Hepatocyte (in vitro differentiated cells): ENCODE measurements at regions not wholly inside any gene's neighbourhood (a gene's known extent, or its start where the extent isn't known, plus 50 kb on each side); places are given as distances from the start of the nearest gene placed in this dataset.
A peak's percentile ranks its signal among the peaks of the same experiment; 100 is the strongest.

Experiments used
- DNase-seq: peaks from one replicate; pipeline ENCODE4 v3.0.0-alpha.2; 2016; ENCODE audit warnings: low spot score
- H2AFZ ChIP-seq: fragments of 200-600 bp; sonication (generic); 2 replicates; pipeline ENCODE4 v1.6.0; 2016; ENCODE audit warnings: antibody characterized with exemption, mild to moderate bottlenecking
- H3K27ac ChIP-seq: fragments of 200-600 bp; sonication (generic); 2 replicates; pipeline ENCODE4 v1.5.1; 2016; ENCODE audit warnings: mild to moderate bottlenecking
- H3K27me3 ChIP-seq: fragments of 200-600 bp; sonication (generic); 2 replicates; pipeline ENCODE4 v1.6.1; 2016
- H3K36me3 ChIP-seq: fragments of 200-600 bp; sonication (generic); replicated peaks from 2 replicates; pipeline ENCODE4 v1.5.1; 2016; ENCODE audit warnings: low read depth; ENCODE audit not compliant: insufficient read depth
- H3K4me1 ChIP-seq: fragments of 200-600 bp; sonication (generic); 2 replicates; pipeline ENCODE4 v1.5.1; 2016; ENCODE audit warnings: mild to moderate bottlenecking, moderate library complexity; ENCODE audit not compliant: insufficient read depth
- H3K4me2 ChIP-seq: fragments of 200-600 bp; sonication (generic); 2 replicates; pipeline ENCODE4 v1.6.0; 2016
- H3K4me3 ChIP-seq: fragments of 200-600 bp; sonication (generic); 2 replicates; pipeline ENCODE4 v1.5.1; 2016; ENCODE audit warnings: mild to moderate bottlenecking
- H3K79me2 ChIP-seq: fragments of 200-600 bp; sonication (generic); 2 replicates; pipeline ENCODE4 v1.6.0; 2017; ENCODE audit warnings: mild to moderate bottlenecking
- H3K9me2 ChIP-seq: fragments of 200-600 bp; sonication (generic); replicated peaks from 2 replicates; pipeline ENCODE4 v1.6.0; 2017; ENCODE audit warnings: mild to moderate bottlenecking; ENCODE audit not compliant: insufficient read depth
- H3K9me3 ChIP-seq: fragments of 200-600 bp; sonication (generic); 2 replicates; pipeline ENCODE4 v1.5.1; 2016; ENCODE audit warnings: low read depth, mild to moderate bottlenecking
- H4K20me1 ChIP-seq: fragments of 200-600 bp; sonication (generic); 2 replicates; pipeline ENCODE4 v1.6.0; 2016; ENCODE audit warnings: mild to moderate bottlenecking; ENCODE audit not compliant: insufficient read depth, poor library complexity, severe bottlenecking
- CTCF ChIP-seq: fragments of 200-600 bp; sonication (generic); IDR thresholded peaks from 2 replicates; pipeline ENCODE4 v1.5.1; 2016; ENCODE audit warnings: antibody characterized with exemption, mild to moderate bottlenecking; ENCODE audit not compliant: poor library complexity
- EZH2 ChIP-seq: fragments of 200-600 bp; sonication (generic); IDR thresholded peaks from 2 replicates; pipeline ENCODE4 v1.6.1; 2016; ENCODE audit warnings: antibody characterized with exemption, mild to moderate bottlenecking, borderline replicate concordance
- EZH2phosphoT487 ChIP-seq: fragments of 200-600 bp; sonication (generic); IDR thresholded peaks from one replicate; pipeline ENCODE4 v1.6.1; 2018; ENCODE audit warnings: antibody characterized with exemption, mild to moderate bottlenecking, low read depth, moderate library complexity; ENCODE audit not compliant: unreplicated experiment, severe bottlenecking
- WGBS: methylation state at CpG from one replicate; pipeline ENCODE4 v1.1.6; 2016; ENCODE audit warnings: low lambda C conversion rate; ENCODE audit errors: missing lambda C conversion rate; 5-methylcytosine and 5-hydroxymethylcytosine counted together

- Histone ChIP-seq H2AFZ (no peak overlapping the region), H3K79me2 (no peaks in the 10 kb centered on the region), H3K27ac (no peak overlapping the region), H3K4me2 (no peak overlapping the region), H3K9me2 (no peaks in the 10 kb centered on the region), H3K4me3 (no peak overlapping the region), H3K4me1 (no peaks in the 10 kb centered on the region), H4K20me1 (no peaks in the 10 kb centered on the region), H3K9me3 (no peaks in the 10 kb centered on the region), H3K36me3 (no peaks in the 10 kb centered on the region), H3K27me3 (no peaks in the 10 kb centered on the region)
- no peak for DNase-seq
- WGBS, result 84% methylated on average over 1 of the region's 1 CpG
- TF ChIP-seq EZH2, result no peak
Observed at GRCh38 chr2:79248776-79249175, 89.2 kb upstream of the REG3A start.

GRCh38 chr2:79235135-79235534, 75.6 kb upstream of the REG3A start:
- Histone ChIP-seq H3K27ac (no peak overlapping the region), H3K79me2 (no peaks in the 10 kb centered on the region), H3K9me3 (no peaks in the 10 kb centered on the region), H3K9me2 (no peaks in the 10 kb centered on the region), H2AFZ (no peak overlapping the region), H3K4me1 (no peaks in the 10 kb centered on the region), H3K36me3 (no peaks in the 10 kb centered on the region), H3K4me2 (no peak overlapping the region), H4K20me1 (no peaks in the 10 kb centered on the region), H3K4me3 (no peak overlapping the region), H3K27me3 (no peaks in the 10 kb centered on the region)
- TF ChIP-seq EZH2phosphoT487 (no peak), CTCF (peak; percentile 10)
- no peak for DNase-seq
- 43% methylated on average over 2 of the region's 2 CpGs for WGBS

GRCh38 chr2:79223539-79223938, 64.0 kb upstream of the REG3A start:
- Histone ChIP-seq H3K79me2 (no peaks in the 10 kb centered on the region), H3K27me3 (no peaks in the 10 kb centered on the region), H3K4me2 (no peak overlapping the region), H3K27ac (no peak overlapping the region), H3K4me3 (no peak overlapping the region), H3K9me2 (no peaks in the 10 kb centered on the region), H3K4me1 (no peaks in the 10 kb centered on the region), H3K36me3 (no peaks in the 10 kb centered on the region), H4K20me1 (no peaks in the 10 kb centered on the region), H2AFZ (no peak overlapping the region), H3K9me3 (no peaks in the 10 kb centered on the region)
- no peak for TF ChIP-seq EZH2phosphoT487
- peak; percentile 31 for TF ChIP-seq CTCF
- DNase-seq, result no peak

GRCh38 chr2:79219383-79219988, 59.9 kb upstream of the REG3A start:
- Histone ChIP-seq H3K9me2 (no peaks in the 10 kb centered on the region), H3K4me1 (no peaks in the 10 kb centered on the region), H3K4me3 (no peak overlapping the region), H2AFZ (no peak overlapping the region), H3K4me2 (no peak overlapping the region), H3K36me3 (no peaks in the 10 kb centered on the region), H3K27me3 (no peaks in the 10 kb centered on the region), H3K27ac (no peak overlapping the region), H4K20me1 (no peaks in the 10 kb centered on the region), H3K9me3 (no peaks in the 10 kb centered on the region), H3K79me2 (no peaks in the 10 kb centered on the region)
- peak; percentile 73 for DNase-seq
- TF ChIP-seq EZH2phosphoT487, result no peak
- TF ChIP-seq EZH2, result no peak
- TF ChIP-seq CTCF, result peak; percentile 81
- 33% methylated on average over 9 of the region's 9 CpGs for WGBS
